ENCODE measurements at regions not wholly inside any gene's neighbourhood (a gene's known extent, or its start where the extent isn't known, plus 50 kb on each side); places are given as distances from the start of the nearest gene placed in this dataset.

DNA sequence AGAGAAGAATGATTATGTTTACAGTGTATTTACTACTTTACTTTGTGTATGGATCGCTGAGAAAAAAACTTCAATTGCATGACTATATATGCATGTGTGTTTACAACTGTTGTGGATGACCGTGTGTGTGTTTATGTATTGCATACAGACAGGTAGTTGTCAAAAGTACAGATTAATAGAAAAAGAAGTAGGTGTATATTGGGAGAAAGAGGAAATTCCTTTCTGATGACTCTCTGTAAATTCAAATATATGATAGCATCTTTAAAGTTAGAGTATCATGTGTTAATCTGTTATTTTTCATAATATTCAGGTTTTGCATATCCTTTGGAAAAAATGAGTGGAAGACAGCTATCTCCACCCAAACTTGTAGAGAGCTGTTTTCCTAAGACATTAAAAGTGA lies 160.4 kb upstream of the AGR3 start:
- Histone ChIP-seq H3K27me3 (ENCODE audit: low read length) (no peaks in the 10 kb centered on the region), H3K9me2 (replicated peaks; ENCODE audit: insufficient read depth, low read length) (no peaks in the 10 kb centered on the region), H3K4me3 (ENCODE audit: insufficient read depth, low read length, poor library complexity, severe bottlenecking) (no peak overlapping the region), H3K79me2 (ENCODE audit: insufficient read depth, low read length) (no peaks in the 10 kb centered on the region), H3K9ac (ENCODE audit: low read length) (no peak overlapping the region), H3K9me3 (ENCODE audit: insufficient read depth, low read length) (no peaks in the 10 kb centered on the region), H3F3A (ENCODE audit: insufficient read depth) (no peaks in the 10 kb centered on the region), H4K20me1 (ENCODE audit: low read depth, low read length) (no peaks in the 10 kb centered on the region), H2AFZ (ENCODE audit: low read depth, low read length, severe bottlenecking) (no peak overlapping the region), H3K36me3 (ENCODE audit: low read length) (no peaks in the 10 kb centered on the region), H3K27ac (ENCODE audit: low read depth, low read length) (no peak overlapping the region), H3K4me2 (ENCODE audit: low read depth, low read length, poor library complexity, severe bottlenecking) (no peak overlapping the region)
- TF ChIP-seq, protein P1, sequence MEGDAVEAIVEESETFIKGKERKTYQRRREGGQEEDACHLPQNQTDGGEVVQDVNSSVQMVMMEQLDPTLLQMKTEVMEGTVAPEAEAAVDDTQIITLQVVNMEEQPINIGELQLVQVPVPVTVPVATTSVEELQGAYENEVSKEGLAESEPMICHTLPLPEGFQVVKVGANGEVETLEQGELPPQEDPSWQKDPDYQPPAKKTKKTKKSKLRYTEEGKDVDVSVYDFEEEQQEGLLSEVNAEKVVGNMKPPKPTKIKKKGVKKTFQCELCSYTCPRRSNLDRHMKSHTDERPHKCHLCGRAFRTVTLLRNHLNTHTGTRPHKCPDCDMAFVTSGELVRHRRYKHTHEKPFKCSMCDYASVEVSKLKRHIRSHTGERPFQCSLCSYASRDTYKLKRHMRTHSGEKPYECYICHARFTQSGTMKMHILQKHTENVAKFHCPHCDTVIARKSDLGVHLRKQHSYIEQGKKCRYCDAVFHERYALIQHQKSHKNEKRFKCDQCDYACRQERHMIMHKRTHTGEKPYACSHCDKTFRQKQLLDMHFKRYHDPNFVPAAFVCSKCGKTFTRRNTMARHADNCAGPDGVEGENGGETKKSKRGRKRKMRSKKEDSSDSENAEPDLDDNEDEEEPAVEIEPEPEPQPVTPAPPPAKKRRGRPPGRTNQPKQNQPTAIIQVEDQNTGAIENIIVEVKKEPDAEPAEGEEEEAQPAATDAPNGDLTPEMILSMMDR (IDR thresholded peaks at IDR 0.05; ENCODE audit: insufficient read depth, low read length, poor library complexity, severe bottlenecking): no peak
- no peak for TF ChIP-seq EZH2phosphoT487 (conservative IDR thresholded peaks at IDR 0.05; ENCODE audit: low read length)

GRCh38 chr7:17043012-17043877 lies 161.5 kb upstream of the AGR3 start:
- H2AFZ ChIP-seq (ENCODE audit: low read depth, low read length, severe bottlenecking): no peak overlapping the region
- no peaks in the 10 kb centered on the region for H3K9me3 ChIP-seq (ENCODE audit: insufficient read depth, low read length)
- no peak overlapping the region for H3K9ac ChIP-seq (ENCODE audit: low read length)
- H3K9me2 ChIP-seq (replicated peaks; ENCODE audit: insufficient read depth, low read length): no peaks in the 10 kb centered on the region
- H3F3A ChIP-seq (ENCODE audit: insufficient read depth): no peaks in the 10 kb centered on the region
- H3K36me3 ChIP-seq (ENCODE audit: low read length): no peaks in the 10 kb centered on the region
- no peak overlapping the region for H3K4me2 ChIP-seq (ENCODE audit: low read depth, low read length, poor library complexity, severe bottlenecking)
- no peak for TF ChIP-seq EZH2phosphoT487 (conservative IDR thresholded peaks at IDR 0.05; ENCODE audit: low read length)
- TF ChIP-seq, protein P1 (IDR thresholded peaks at IDR 0.05; ENCODE audit: insufficient read depth, low read length, poor library complexity, severe bottlenecking): no peak
- no peaks in the 10 kb centered on the region for H3K79me2 ChIP-seq (ENCODE audit: insufficient read depth, low read length)
- no peak overlapping the region for H3K4me3 ChIP-seq (ENCODE audit: insufficient read depth, low read length, poor library complexity, severe bottlenecking)
- no peaks in the 10 kb centered on the region for H3K27me3 ChIP-seq (ENCODE audit: low read length)
- H4K20me1 ChIP-seq (ENCODE audit: low read depth, low read length): no peaks in the 10 kb centered on the region
- H3K27ac ChIP-seq (ENCODE audit: low read depth, low read length): no peak overlapping the region

- H3K36me3 ChIP-seq (ENCODE audit: low read length): no peaks in the 10 kb centered on the region
- no peaks in the 10 kb centered on the region for H3K9me3 ChIP-seq (ENCODE audit: insufficient read depth, low read length)
- no peak overlapping the region for H2AFZ ChIP-seq (ENCODE audit: low read depth, low read length, severe bottlenecking)
- peaks cover 1% of the 10 kb centered on the region; the same call in 1 of the 2 replicates for H4K20me1 ChIP-seq (ENCODE audit: low read depth, low read length)
- no peaks in the 10 kb centered on the region for H3K9me2 ChIP-seq (replicated peaks; ENCODE audit: insufficient read depth, low read length)
- H3K27me3 ChIP-seq (ENCODE audit: low read length): no peaks in the 10 kb centered on the region
- TF ChIP-seq, protein P1 (IDR thresholded peaks at IDR 0.05; ENCODE audit: insufficient read depth, low read length, poor library complexity, severe bottlenecking): no peak
- no peak for TF ChIP-seq EZH2phosphoT487 (conservative IDR thresholded peaks at IDR 0.05; ENCODE audit: low read length)
- no peak overlapping the region for H3K9ac ChIP-seq (ENCODE audit: low read length)
- H3K4me3 ChIP-seq (ENCODE audit: insufficient read depth, low read length, poor library complexity, severe bottlenecking): no peak overlapping the region
- H3K27ac ChIP-seq (ENCODE audit: low read depth, low read length): no peak overlapping the region
- no peaks in the 10 kb centered on the region for H3F3A ChIP-seq (ENCODE audit: insufficient read depth)
- H3K4me2 ChIP-seq (ENCODE audit: low read depth, low read length, poor library complexity, severe bottlenecking): no peak overlapping the region
- no peaks in the 10 kb centered on the region for H3K79me2 ChIP-seq (ENCODE audit: insufficient read depth, low read length)
These were observed 162.6 kb upstream of the AGR3 start for GRCh38 chr7:17044396-17044795.
